Stomach (tissue), 4 donors: ENCODE measurements at regions not wholly inside any gene's neighbourhood (a gene's known extent, or its start where the extent isn't known, plus 50 kb on each side); places are given as distances from the start of the nearest gene placed in this dataset.

Experiments used
- CTCF ChIP-seq, 7 experiments: fragments of 450-650 bp in 4 of 7; fragments of 200-600 bp in 3 of 7; sonication (generic) in 3 of 7; IDR thresholded peaks; one replicate each; pipeline ENCODE4 v1.5.1; 2016 to 2019; ENCODE audit warnings: antibody characterized with exemption in 7 of 7, control low read depth in 2 of 7, mild to moderate bottlenecking in 1 of 7
- POLR2A ChIP-seq, 4 donors: fragments of 450-650 bp; IDR thresholded peaks; one replicate each; pipeline ENCODE4 v1.6.1; 2016; ENCODE audit warnings: antibody characterized with exemption in 4 of 4, control low read depth in 2 of 4, mild to moderate bottlenecking in 1 of 4, moderate library complexity in 1 of 4

GRCh38 chr12:95358111-95359083, 115.6 kb upstream of the METAP2 start:
- TF ChIP-seq CTCF (IDR thresholded peaks at IDR 0.05) (no peak), POLR2A (IDR thresholded peaks at IDR 0.05) (no peak)
